ENCODE measurements at regions not wholly inside any gene's neighbourhood (a gene's known extent, or its start where the extent isn't known, plus 50 kb on each side); places are given as distances from the start of the nearest gene placed in this dataset.

DNA sequence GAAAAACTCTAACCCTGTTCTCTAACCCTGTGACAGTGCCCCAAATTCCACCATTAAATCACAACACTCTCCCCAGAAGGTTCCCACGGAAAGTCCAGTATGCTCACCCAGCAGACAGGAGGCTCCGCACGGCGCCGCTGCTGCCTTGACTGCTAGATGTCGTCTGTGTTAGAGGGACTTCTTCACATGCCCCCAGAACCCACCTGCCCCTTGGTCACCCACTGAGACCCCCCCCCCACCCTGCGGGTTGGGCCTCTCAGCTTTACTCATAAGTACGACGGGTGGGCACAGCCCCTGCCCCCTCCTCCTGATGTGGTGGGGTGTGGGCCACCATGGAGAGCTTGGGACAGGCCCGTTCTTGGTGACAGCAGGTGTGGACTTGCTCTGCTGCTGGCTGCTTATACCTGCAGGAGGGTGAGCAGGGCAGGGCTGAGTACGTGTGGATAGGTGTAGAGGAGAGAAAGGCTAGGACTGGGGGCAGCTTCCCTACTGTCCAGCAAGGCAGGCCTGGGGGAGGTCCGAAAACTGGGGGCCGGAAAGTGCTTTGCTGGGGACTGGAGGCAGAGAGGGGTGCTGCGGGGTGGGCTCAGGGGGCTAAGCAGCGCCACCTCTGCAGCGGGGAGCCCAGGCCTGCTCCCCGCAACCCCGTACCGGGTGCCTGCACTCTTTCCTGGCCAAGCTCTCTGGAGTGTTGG lies 57.5 kb upstream of the OLFM1 start:
- TF ChIP-seq ZFX (IDR thresholded peaks at IDR 0.05; ENCODE audit: borderline replicate concordance), result no peak
- TF ChIP-seq, protein P1, sequence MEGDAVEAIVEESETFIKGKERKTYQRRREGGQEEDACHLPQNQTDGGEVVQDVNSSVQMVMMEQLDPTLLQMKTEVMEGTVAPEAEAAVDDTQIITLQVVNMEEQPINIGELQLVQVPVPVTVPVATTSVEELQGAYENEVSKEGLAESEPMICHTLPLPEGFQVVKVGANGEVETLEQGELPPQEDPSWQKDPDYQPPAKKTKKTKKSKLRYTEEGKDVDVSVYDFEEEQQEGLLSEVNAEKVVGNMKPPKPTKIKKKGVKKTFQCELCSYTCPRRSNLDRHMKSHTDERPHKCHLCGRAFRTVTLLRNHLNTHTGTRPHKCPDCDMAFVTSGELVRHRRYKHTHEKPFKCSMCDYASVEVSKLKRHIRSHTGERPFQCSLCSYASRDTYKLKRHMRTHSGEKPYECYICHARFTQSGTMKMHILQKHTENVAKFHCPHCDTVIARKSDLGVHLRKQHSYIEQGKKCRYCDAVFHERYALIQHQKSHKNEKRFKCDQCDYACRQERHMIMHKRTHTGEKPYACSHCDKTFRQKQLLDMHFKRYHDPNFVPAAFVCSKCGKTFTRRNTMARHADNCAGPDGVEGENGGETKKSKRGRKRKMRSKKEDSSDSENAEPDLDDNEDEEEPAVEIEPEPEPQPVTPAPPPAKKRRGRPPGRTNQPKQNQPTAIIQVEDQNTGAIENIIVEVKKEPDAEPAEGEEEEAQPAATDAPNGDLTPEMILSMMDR (IDR thresholded peaks at IDR 0.05), result no peak
- H3K27ac ChIP-seq, result no peak overlapping the region

DNA sequence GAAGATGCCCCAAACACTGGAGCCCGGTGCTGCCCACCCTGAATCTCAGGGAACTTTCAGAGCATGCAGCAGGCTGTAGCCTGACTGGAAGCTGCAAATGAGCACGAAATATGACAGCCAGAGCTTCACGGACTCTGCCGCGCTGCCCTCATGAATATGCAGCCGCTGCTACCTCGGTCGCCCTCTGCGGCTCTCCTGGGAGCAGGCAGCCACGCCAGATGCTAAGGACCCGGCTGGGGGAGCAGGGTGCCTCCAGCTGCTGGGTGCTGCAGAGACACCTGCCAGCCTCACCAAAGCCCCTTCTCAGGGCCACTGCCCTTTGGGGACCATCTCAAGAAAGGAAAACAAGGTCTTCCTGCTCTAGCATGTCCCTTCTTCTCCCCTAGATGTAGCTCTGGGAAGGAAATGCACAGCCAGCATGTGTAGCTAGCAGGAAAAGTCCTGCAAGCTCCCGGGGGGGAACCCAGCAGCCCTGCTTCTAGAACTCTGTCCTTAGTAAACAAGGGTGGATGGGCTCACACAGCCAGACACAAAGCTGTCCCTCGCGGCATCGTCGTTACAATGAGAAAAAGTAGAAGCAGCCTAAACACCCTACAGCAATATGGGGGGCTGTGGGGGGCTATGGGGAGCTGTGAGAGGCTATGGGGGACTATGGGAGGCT lies 56.8 kb upstream of the OLFM1 start:
- TF ChIP-seq, protein P1 (IDR thresholded peaks at IDR 0.05), result no peak
- no peak for TF ChIP-seq ZFX (IDR thresholded peaks at IDR 0.05; ENCODE audit: borderline replicate concordance)
- H3K27ac ChIP-seq, result no peak overlapping the region

DNA sequence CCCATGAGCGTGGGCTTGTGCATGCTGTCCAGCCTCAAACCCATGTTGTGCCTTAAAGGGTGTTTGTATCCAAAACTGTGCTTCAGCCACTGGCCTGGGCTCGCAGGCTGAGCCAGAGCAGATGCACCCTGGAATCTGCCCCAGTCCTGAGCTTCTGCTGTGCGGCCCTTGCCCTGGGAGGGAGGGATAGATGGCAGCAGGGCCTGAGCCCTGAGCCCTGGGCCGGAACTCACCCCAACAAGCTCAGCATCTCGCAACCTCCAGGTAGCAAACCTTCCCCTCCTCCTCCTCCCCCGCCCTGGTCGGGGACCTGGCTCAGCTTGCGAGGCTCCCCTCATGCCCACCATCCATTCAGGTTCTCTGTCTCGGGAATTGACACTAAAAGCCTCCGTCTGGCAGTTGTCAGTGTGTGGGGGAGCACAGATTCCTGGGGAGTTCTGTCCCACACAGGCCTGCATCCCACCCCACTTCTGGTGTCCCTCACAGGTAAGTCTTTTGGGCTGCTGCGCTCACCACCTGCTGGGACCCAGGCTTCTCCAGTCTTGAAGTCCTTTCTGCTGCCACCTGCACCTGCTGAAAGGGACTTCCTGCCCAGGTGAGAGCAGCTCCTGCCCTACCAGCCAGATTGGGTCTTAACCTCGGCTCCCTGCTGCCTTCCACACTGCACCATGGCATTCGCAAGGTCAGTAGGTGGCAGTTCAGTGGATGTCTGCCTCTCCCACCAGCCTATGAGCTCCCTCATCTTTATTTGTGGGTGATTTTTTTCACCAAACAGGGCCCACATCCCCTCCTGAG lies 55.2 kb upstream of the OLFM1 start:
- TF ChIP-seq, protein P1 (IDR thresholded peaks at IDR 0.05), result no peak
- no peak for TF ChIP-seq ZFX (IDR thresholded peaks at IDR 0.05; ENCODE audit: borderline replicate concordance)
- H3K27ac ChIP-seq, result no peak overlapping the region

GRCh38 chr9:135032868-135033460 lies 54.5 kb upstream of the OLFM1 start:
- no peak overlapping the region for H3K27ac ChIP-seq
- TF ChIP-seq, protein P1 (IDR thresholded peaks at IDR 0.05), result no peak
- TF ChIP-seq ZFX (IDR thresholded peaks at IDR 0.05; ENCODE audit: borderline replicate concordance), result no peak

DNA sequence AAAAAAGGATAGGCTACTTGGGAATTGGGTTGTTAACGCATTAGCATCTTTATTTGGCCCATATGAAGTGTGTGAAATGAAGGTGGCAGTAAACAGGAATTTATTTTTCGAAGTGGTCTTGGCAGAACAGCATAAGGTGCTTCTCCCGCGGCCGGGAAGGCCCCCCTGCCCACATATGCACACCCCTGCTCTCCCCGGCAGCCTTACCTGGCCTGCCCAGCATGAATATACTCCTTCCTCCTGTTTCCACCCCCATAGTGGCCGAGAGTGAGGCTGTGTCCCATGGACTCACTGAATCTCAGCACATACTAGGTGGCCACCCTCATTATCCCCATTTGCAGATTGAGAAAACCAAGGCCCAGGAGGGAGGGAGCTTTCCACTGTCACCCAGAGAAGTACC lies 54.0 kb upstream of the OLFM1 start:
- no peak overlapping the region for H3K27ac ChIP-seq
- TF ChIP-seq, protein P1 (IDR thresholded peaks at IDR 0.05), result no peak
- TF ChIP-seq ZFX (IDR thresholded peaks at IDR 0.05; ENCODE audit: borderline replicate concordance), result no peak

GRCh38 chr9:135034106-135034505 lies 53.4 kb upstream of the OLFM1 start:
- no peak overlapping the region for H3K27ac ChIP-seq
- TF ChIP-seq ZFX (IDR thresholded peaks at IDR 0.05; ENCODE audit: borderline replicate concordance), result no peak
- TF ChIP-seq, protein P1 (IDR thresholded peaks at IDR 0.05), result no peak

Data from 22Rv1 (cell line).